ENCODE measurements at regions not wholly inside any gene's neighbourhood (a gene's known extent, or its start where the extent isn't known, plus 50 kb on each side); places are given as distances from the start of the nearest gene placed in this dataset.

GRCh38 chr3:22490747-22491146 is 712.4 kb upstream of the UBE2E2 start:
- no peak overlapping the region for H3K27ac ChIP-seq (ENCODE audit: extremely low read depth, low read depth, low read length)
- H4K20me1 ChIP-seq (replicated peaks; ENCODE audit: control insufficient read depth, insufficient read depth, low read length), result no peaks in the 10 kb centered on the region
- no peak overlapping the region for H3K9ac ChIP-seq (ENCODE audit: insufficient read depth in 1 of 2, low read depth in 2 of 2, low read length in 2 of 2)
- no peaks in the 10 kb centered on the region for H3K36me3 ChIP-seq (ENCODE audit: control insufficient read depth, insufficient read depth, low read length)
- peaks cover 3% of the 10 kb centered on the region; the same call in 1 of the 2 replicates for H3K9me3 ChIP-seq (replicated peaks; ENCODE audit: control insufficient read depth, insufficient read depth, low read depth, low read length)
- ATAC-seq (no peak), FAIRE-seq (no peak), DNase-seq (ENCODE audit: extremely low read depth in 1 of 4, low spot score in 3 of 4) (no peak)
- no peaks in the 10 kb centered on the region for H3K79me2 ChIP-seq (ENCODE audit: control insufficient read depth, insufficient read depth, low read length)
- TF ChIP-seq ZNF512 (tag; IDR thresholded peaks at IDR 0.05) (no peak), NCOR1 (IDR thresholded peaks at IDR 0.05) (no peak), GATA2 (CRISPR knock-in tag; IDR thresholded peaks at IDR 0.05) (no peak), PHB (CRISPR knock-in tag; IDR thresholded peaks at IDR 0.05) (no peak), NFIC (IDR thresholded peaks at IDR 0.05) (no peak)
- POLR2A ChIA-PET, result interaction anchor here (0.6 kb wide), 2 partner anchors 11 to 1733 kb away, joined by 3 read pairs; no protein-coding TSS in a partner anchor
- H3K27me3 ChIP-seq (ENCODE audit: control insufficient read depth in 2 of 2, insufficient read depth in 2 of 2, low read length in 2 of 2), result no peaks in the 10 kb centered on the region
- BruUV-seq (replicated peaks), result no TSS peak
- H2AFZ ChIP-seq (ENCODE audit: low read depth, low read length), result no peak overlapping the region
- no peak overlapping the region for H3K4me3 ChIP-seq
- H3K4me2 ChIP-seq (ENCODE audit: insufficient read depth, low read length), result no peak overlapping the region
- intact Hi-C loops (cut with micrococcal nuclease) (no loop called here), in situ Hi-C loops (cut with MboI) (no loop called here)
- CTCF ChIA-PET (ENCODE audit: low intra/inter-chr PET ratio), result no interaction called here
- no peaks in the 10 kb centered on the region for H3K4me1 ChIP-seq (replicated peaks in 1 of 2; ENCODE audit: control insufficient read depth in 2 of 2, insufficient read depth in 2 of 2, low read length in 2 of 2)
- 0% methylated on average over 1 of the region's 1 CpG for WGBS (ENCODE audit: insufficient coverage, low coverage, missing lambda C conversion rate)
- no peaks in the 10 kb centered on the region for H3K9me1 ChIP-seq (ENCODE audit: control insufficient read depth, insufficient read depth, low read length)

GRCh38 chr3:22491344-22491743 is 711.8 kb upstream of the UBE2E2 start:
- H3K9ac ChIP-seq (ENCODE audit: insufficient read depth in 1 of 2, low read depth in 2 of 2, low read length in 2 of 2), result no peak overlapping the region
- no peak for TF ChIP-seq ZNF778 (CRISPR knock-in tag; IDR thresholded peaks at IDR 0.05)
- H3K79me2 ChIP-seq (ENCODE audit: control insufficient read depth, insufficient read depth, low read length), result no peaks in the 10 kb centered on the region
- ATAC-seq (no peak), FAIRE-seq (no peak), DNase-seq (ENCODE audit: extremely low read depth in 1 of 4, low spot score in 3 of 4) (no peak)
- intact Hi-C loops (cut with micrococcal nuclease), result no loop called here
- BruUV-seq (replicated peaks), result no TSS peak
- in situ Hi-C loops (cut with MboI), result no loop called here
- ChIA-PET POLR2A (no interaction called here), CTCF (ENCODE audit: low intra/inter-chr PET ratio) (no interaction called here)
- no peaks in the 10 kb centered on the region for H4K20me1 ChIP-seq (replicated peaks; ENCODE audit: control insufficient read depth, insufficient read depth, low read length)
- H3K4me1 ChIP-seq (replicated peaks in 1 of 2; ENCODE audit: control insufficient read depth in 2 of 2, insufficient read depth in 2 of 2, low read length in 2 of 2), result no peaks in the 10 kb centered on the region
- H3K27me3 ChIP-seq (ENCODE audit: control insufficient read depth in 2 of 2, insufficient read depth in 2 of 2, low read length in 2 of 2), result no peaks in the 10 kb centered on the region
- H3K4me3 ChIP-seq, result no peak overlapping the region
- H3K36me3 ChIP-seq (ENCODE audit: control insufficient read depth, insufficient read depth, low read length), result no peaks in the 10 kb centered on the region
- H3K27ac ChIP-seq (ENCODE audit: extremely low read depth, low read depth, low read length), result no peak overlapping the region
- H2AFZ ChIP-seq (ENCODE audit: low read depth, low read length), result no peak overlapping the region
- H3K9me1 ChIP-seq (ENCODE audit: control insufficient read depth, insufficient read depth, low read length), result no peaks in the 10 kb centered on the region
- H3K4me2 ChIP-seq (ENCODE audit: insufficient read depth, low read length), result no peak overlapping the region
- 0% methylated on average over 1 of the region's 1 CpG for WGBS (ENCODE audit: insufficient coverage, low coverage, missing lambda C conversion rate)
- 0 out of 2 replicates have a peak, but pooled peaks cover 3% of the 10 kb centered on the region for H3K9me3 ChIP-seq (replicated peaks; ENCODE audit: control insufficient read depth, insufficient read depth, low read depth, low read length)
